B cell (primary cell): ENCODE measurements at regions not wholly inside any gene's neighbourhood (a gene's known extent, or its start where the extent isn't known, plus 50 kb on each side); places are given as distances from the start of the nearest gene placed in this dataset.

Source experiments
- ATAC-seq: fragments of 200-7000 bp; cut with Tn5 transposase; one replicate; pipeline ENCODE4 v1.10.0; 2021; ENCODE audit warnings: low read depth, mild to moderate bottlenecking, moderate number of reproducible peaks, moderate library complexity
- CTCF ChIA-PET: fragments of 350-600 bp; sonication (Branson Sonifier 250); formaldehyde crosslinking; loops from one replicate; lab custom pipeline; 2021; ENCODE audit warnings: antibody characterized with exemption, inconsistent platforms; lab: Charles Lee
- POLR2A ChIA-PET: fragments of 350-600 bp; sonication (Branson Sonifier 250); formaldehyde crosslinking; loops from one replicate; lab custom pipeline; 2021; ENCODE audit warnings: antibody characterized with exemption; lab: Charles Lee
- DNase-seq: peaks from one replicate; pipeline ENCODE4 v3.0.0; 2013
- H2AFZ ChIP-seq: 2 replicates; pipeline ENCODE4 v1.6.1; 2012; ENCODE audit warnings: mild to moderate bottlenecking, low read depth, low read length; ENCODE audit not compliant: insufficient read depth, poor library complexity, severe bottlenecking
- H3K27ac ChIP-seq, 2 donors: 1 replicate in 1 of 2; 2 replicates in 1 of 2; pipeline ENCODE4 v1.5.1; 2012 to 2013; ENCODE audit warnings: low read length in 2 of 2, mild to moderate bottlenecking in 2 of 2, moderate library complexity in 1 of 2
- H3K27me3 ChIP-seq, 4 experiments: fragments of 200-600 bp in 1 of 4; sonication (generic) in 1 of 4; replicated peaks in 1 of 4; 1 replicate in 2 of 4; 2 replicates in 2 of 4; pipeline versions ENCODE4 v1.6.1 to v1.7.0; 2013 to 2016; ENCODE audit warnings: low read length in 3 of 4, mild to moderate bottlenecking in 2 of 4, mixed read lengths in 1 of 4, moderate library complexity in 1 of 4; ENCODE audit not compliant: insufficient read depth in 4 of 4, control insufficient read depth in 3 of 4; ENCODE audit errors: control extremely low read depth in 1 of 4
- H3K36me3 ChIP-seq, 2 experiments: replicated peaks in 1 of 2; 1 replicate in 1 of 2; 2 replicates in 1 of 2; pipeline versions ENCODE4 v1.6.1 to v1.7.1; 2013; ENCODE audit warnings: low read length in 1 of 2; ENCODE audit not compliant: insufficient read depth in 2 of 2, control insufficient read depth in 1 of 2; ENCODE audit errors: control extremely low read depth in 1 of 2, extremely low read depth in 1 of 2
- H3K4me1 ChIP-seq, 2 donors: fragments of 200-600 bp in 1 of 2; sonication (generic) in 1 of 2; 1 replicate in 1 of 2; 2 replicates in 1 of 2; pipeline versions ENCODE4 v1.5.1 to v1.6.1; 2013 to 2017; ENCODE audit warnings: low read length in 2 of 2; ENCODE audit not compliant: control insufficient read depth in 2 of 2, insufficient read depth in 2 of 2
- H3K4me2 ChIP-seq: replicated peaks from 2 replicates; pipeline ENCODE3; 2012; ENCODE audit warnings: mild to moderate bottlenecking, low read depth, low read length; ENCODE audit not compliant: poor library complexity, severe bottlenecking
- H3K4me3 ChIP-seq, 5 experiments: fragments of 200-600 bp in 1 of 5; sonication (generic) in 1 of 5; 1 replicate in 3 of 5; 2 replicates in 2 of 5; pipeline versions ENCODE4 v1.5.1 to v1.7.0; 2011 to 2016; ENCODE audit warnings: low read length in 4 of 5, mild to moderate bottlenecking in 4 of 5, low read depth in 2 of 5, control low read depth in 1 of 5, moderate library complexity in 1 of 5; ENCODE audit not compliant: insufficient read depth in 1 of 5; ENCODE audit errors: control extremely low read depth in 1 of 5, extremely low read depth in 1 of 5
- H3K79me2 ChIP-seq: fragments of 200-600 bp; sonication (generic); one replicate; pipeline ENCODE4 v1.6.0; 2016; ENCODE audit warnings: low read length; ENCODE audit not compliant: control insufficient read depth, insufficient read depth
- H3K9ac ChIP-seq: fragments of 200-600 bp; sonication (generic); 2 replicates; pipeline ENCODE4 v1.6.1; 2017; ENCODE audit warnings: mild to moderate bottlenecking, low read length, moderate library complexity
- H3K9me3 ChIP-seq, 3 donors: one replicate each; pipeline versions ENCODE4 v1.6.1 to v1.7.1; 2013; ENCODE audit warnings: low read length in 2 of 3; ENCODE audit not compliant: control insufficient read depth in 2 of 3, insufficient read depth in 1 of 3; ENCODE audit errors: control extremely low read depth in 1 of 3
- H4K20me1 ChIP-seq: 2 replicates; pipeline ENCODE4 v1.6.0; 2012; ENCODE audit warnings: mild to moderate bottlenecking, low read length; ENCODE audit not compliant: insufficient read depth, control insufficient read depth, poor library complexity, severe bottlenecking
- H3K27ac Mint-ChIP-seq: one replicate; pipeline ENCODE4 v1.8.0; 2021; ENCODE audit warnings: mixed read lengths
- H3K27me3 Mint-ChIP-seq: one replicate; pipeline ENCODE4 v1.8.0; 2021; ENCODE audit warnings: mixed read lengths
- H3K4me1 Mint-ChIP-seq: one replicate; pipeline ENCODE4 v1.8.0; 2021; ENCODE audit warnings: mixed read lengths
- H3K4me3 Mint-ChIP-seq: one replicate; pipeline ENCODE4 v1.8.0; 2021; ENCODE audit warnings: mixed read lengths
- H3K9me3 Mint-ChIP-seq: one replicate; pipeline ENCODE4 v1.8.0; 2022; ENCODE audit warnings: mixed read lengths; ENCODE audit not compliant: insufficient read depth
- CTCF ChIP-seq: fragments of 200-600 bp; IDR thresholded peaks from one replicate; pipeline ENCODE4 v1.8.0; 2022; ENCODE audit warnings: antibody characterized with exemption, mild to moderate bottlenecking
- EZH2 ChIP-seq: IDR thresholded peaks from 2 replicates; pipeline ENCODE4 v1.6.1; 2012; ENCODE audit warnings: borderline replicate concordance, low read depth, mild to moderate bottlenecking, moderate library complexity, low read length; ENCODE audit not compliant: insufficient read depth, poor library complexity, severe bottlenecking
- WGBS: methylation state at CpG from one replicate; pipeline ENCODE4 v1.1.5; 2013; ENCODE audit warnings: missing lambda C conversion rate; ENCODE audit not compliant: insufficient coverage; 5-methylcytosine and 5-hydroxymethylcytosine counted together
- intact Hi-C: fragments of 100-400 bp; cut with micrococcal nuclease; formaldehyde crosslinking; loops from one replicate; pipeline ENCODE4 v1.10.0; 2022

GRCh38 chr6:140604786-140605185 is 1230.3 kb upstream of the CITED2 start:
- H3K27ac ChIP-seq: no peak overlapping the region
- TF ChIP-seq EZH2: no peak
- no peak for TF ChIP-seq CTCF
- ChIA-PET POLR2A (no interaction called here), CTCF (no interaction called here)
- no peak overlapping the region for H2AFZ ChIP-seq
- no peaks in the 10 kb centered on the region for H3K4me1 ChIP-seq
- H3K4me1 Mint-ChIP-seq: no peaks in the 10 kb centered on the region
- H3K4me3 ChIP-seq: no peak overlapping the region
- H3K4me2 ChIP-seq: no peak overlapping the region
- no peaks in the 10 kb centered on the region for H3K79me2 ChIP-seq
- no peaks in the 10 kb centered on the region for H3K9me3 ChIP-seq
- H3K9me3 Mint-ChIP-seq: no peaks in the 10 kb centered on the region
- intact Hi-C loops: no loop called here
- no peaks in the 10 kb centered on the region for H3K36me3 ChIP-seq
- no peak overlapping the region for H3K9ac ChIP-seq
- no peak overlapping the region for H3K27ac Mint-ChIP-seq
- no peak for ATAC-seq
- H4K20me1 ChIP-seq: no peaks in the 10 kb centered on the region
- H3K27me3 ChIP-seq: no peaks in the 10 kb centered on the region
- no peaks in the 10 kb centered on the region for H3K27me3 Mint-ChIP-seq
- no peak overlapping the region for H3K4me3 Mint-ChIP-seq
- no peak for DNase-seq
- no CpG with 5 or more reads among the region's 3 CpGs for WGBS

- DNase-seq (no peak), ATAC-seq (no peak)
- no peak overlapping the region for H3K27ac Mint-ChIP-seq
- CTCF ChIA-PET: no interaction called here
- Histone ChIP-seq H3K27ac (no peak overlapping the region), H3K4me2 (no peak overlapping the region), H3K4me1 (no peaks in the 10 kb centered on the region), H4K20me1 (no peaks in the 10 kb centered on the region), H3K79me2 (no peaks in the 10 kb centered on the region), H3K4me3 (no peak overlapping the region), H2AFZ (no peak overlapping the region), H3K36me3 (no peaks in the 10 kb centered on the region), H3K9me3 (no peaks in the 10 kb centered on the region), H3K27me3 (no peaks in the 10 kb centered on the region), H3K9ac (no peak overlapping the region)
- no peaks in the 10 kb centered on the region for H3K27me3 Mint-ChIP-seq
- no CpG with 5 or more reads among the region's 6 CpGs for whole genome bisulfite sequencing
- no peaks in the 10 kb centered on the region for H3K9me3 Mint-ChIP-seq
- no peaks in the 10 kb centered on the region for H3K4me1 Mint-ChIP-seq
- intact Hi-C loops: no loop called here
- H3K4me3 Mint-ChIP-seq: no peak overlapping the region
- TF ChIP-seq EZH2: no peak
- TF ChIP-seq CTCF: no peak
- POLR2A ChIA-PET: no interaction called here
These were observed 1228.2 kb upstream of the CITED2 start for GRCh38 chr6:140602431-140603248.
